HepG2 (cell line): ENCODE measurements at regions not wholly inside any gene's neighbourhood (a gene's known extent, or its start where the extent isn't known, plus 50 kb on each side); places are given as distances from the start of the nearest gene placed in this dataset.
A peak's percentile ranks its signal among the peaks of the same experiment; 100 is the strongest.

Source experiments
- FOSL2 ChIP-seq: sonication (generic); formaldehyde crosslinking; IDR thresholded peaks from 2 replicates; pipeline ENCODE4 v1.4.0; 2020; ENCODE audit warnings: missing genetic modification reagents
- GABPA ChIP-seq, 2 experiments: IDR thresholded peaks; 2 replicates each; pipeline ENCODE4 v1.6.1; 2011 to 2016; ENCODE audit warnings: low read depth in 2 of 2, low read length in 1 of 2, missing biosample characterization in 1 of 2, missing genetic modification characterization in 1 of 2
- HMGXB4 ChIP-seq, 2 experiments: sonication (generic) in 1 of 2; formaldehyde crosslinking in 1 of 2; IDR thresholded peaks; 2 replicates each; pipeline versions ENCODE4 v1.4.0 to v1.6.1; 2018 to 2020; ENCODE audit warnings: missing genetic modification reagents in 2 of 2, borderline replicate concordance in 1 of 2, low read depth in 1 of 2, mild to moderate bottlenecking in 1 of 2, missing biosample characterization in 1 of 2
- NFRKB ChIP-seq: fragments of 450-650 bp; IDR thresholded peaks from 2 replicates; pipeline ENCODE4 v1.6.1; 2017
- NR2F6 ChIP-seq, 2 experiments: IDR thresholded peaks; 2 replicates each; pipeline ENCODE4 v1.6.1; 2016; ENCODE audit warnings: antibody characterized with exemption in 1 of 2, mild to moderate bottlenecking in 1 of 2
- PHF20 ChIP-seq: sonication (generic); formaldehyde crosslinking; IDR thresholded peaks from 2 replicates; pipeline ENCODE4 v1.5.0; 2020; ENCODE audit warnings: mild to moderate bottlenecking, missing genetic modification reagents
- POGZ ChIP-seq: sonication (generic); formaldehyde crosslinking; IDR thresholded peaks from 2 replicates; pipeline ENCODE4 v1.4.0; 2020; ENCODE audit warnings: mild to moderate bottlenecking, missing genetic modification reagents
- RARA ChIP-seq: IDR thresholded peaks from 2 replicates; pipeline ENCODE4 v1.6.1; 2016; ENCODE audit warnings: missing genetic modification reagents, missing compliant biosample characterization
- SAP130 ChIP-seq: IDR thresholded peaks from 2 replicates; pipeline ENCODE4 v1.6.1; 2016; ENCODE audit warnings: low read depth
- SKI ChIP-seq: fragments of 450-650 bp; IDR thresholded peaks from one replicate; pipeline ENCODE4 v1.6.1; 2018; ENCODE audit warnings: mild to moderate bottlenecking; ENCODE audit not compliant: partially characterized antibody
- TBX2 ChIP-seq: sonication (generic); formaldehyde crosslinking; IDR thresholded peaks from 2 replicates; pipeline ENCODE4 v1.5.0; 2020; ENCODE audit warnings: missing genetic modification reagents, mild to moderate bottlenecking, borderline replicate concordance
- ZBTB10 ChIP-seq: sonication (generic); formaldehyde crosslinking; IDR thresholded peaks from 2 replicates; pipeline ENCODE4 v1.4.0; 2020; ENCODE audit warnings: missing genetic modification reagents, borderline replicate concordance
- ZNF12 ChIP-seq: sonication (generic); formaldehyde crosslinking; IDR thresholded peaks from 2 replicates; pipeline ENCODE4 v1.5.0; 2020; ENCODE audit warnings: missing genetic modification reagents
- ZNF574 ChIP-seq: sonication (generic); formaldehyde crosslinking; IDR thresholded peaks from 2 replicates; pipeline ENCODE4 v1.4.0; 2020; ENCODE audit warnings: missing genetic modification reagents

- TF ChIP-seq SAP130 (CRISPR knock-in tag), result 0 out of 2 replicates have a peak, but pooled peaks have one; percentile 16
- peak; percentile 98 for TF ChIP-seq ZNF12 (CRISPR knock-in tag)
- TF ChIP-seq POGZ (CRISPR knock-in tag), result 0 out of 2 replicates have a peak, but pooled peaks have one; percentile 15
- no peak for TF ChIP-seq ZBTB10 (CRISPR knock-in tag)
- peak; percentile 86 for TF ChIP-seq NR2F6 (IDR thresholded peaks at IDR 0.05)
- peak; percentile 76 for TF ChIP-seq NR2F6 (CRISPR knock-in tag; IDR thresholded peaks at IDR 0.05)
- peak; percentile 15; the same call in 1 of the 2 replicates for TF ChIP-seq ZNF574
- TF ChIP-seq HMGXB4 (CRISPR knock-in tag; IDR thresholded peaks at IDR 0.05; ENCODE audit: borderline replicate concordance in 1 of 2, low read depth in 1 of 2), result peak in 1 of 2 experiments; percentile 22; a peak in 1 of 4 replicates
- 0 out of 2 replicates have a peak, but pooled peaks have one; percentile 29 for TF ChIP-seq TBX2 (CRISPR knock-in tag)
- TF ChIP-seq RARA (CRISPR knock-in tag), result 0 out of 2 replicates have a peak, but pooled peaks have one; percentile 17
- no peak for TF ChIP-seq SKI
- TF ChIP-seq PHF20 (CRISPR knock-in tag), result peak; percentile 43
- TF ChIP-seq NFRKB, result no peak
- peak; percentile 58 for TF ChIP-seq FOSL2 (CRISPR knock-in tag)
- no peak for TF ChIP-seq GABPA (IDR thresholded peaks at IDR 0.05; ENCODE audit: low read depth, low read length)
- peak; percentile 49 for TF ChIP-seq GABPA (CRISPR knock-in tag; IDR thresholded peaks at IDR 0.05; ENCODE audit: low read depth)
Observed at GRCh38 chr21:33968080-33968994, 52.7 kb upstream of the ATP5PO start (continued).
